GM23338 (cell line): ENCODE measurements at regions not wholly inside any gene's neighbourhood (a gene's known extent, or its start where the extent isn't known, plus 50 kb on each side); places are given as distances from the start of the nearest gene placed in this dataset.

Experiments used
- ATAC-seq: fragments of 200-7000 bp; cut with Tn5 transposase; 3 replicates; pipeline ENCODE4 v1.9.1; 2020
- DNase-seq: peaks from one replicate; pipeline ENCODE4 v3.0.0-alpha.2; 2015; ENCODE audit warnings: low spot score
- H2AFZ ChIP-seq: fragments of 200-600 bp; sonication (generic); 2 replicates; pipeline ENCODE4 v1.8.0; 2016; ENCODE audit warnings: antibody characterized with exemption, mild to moderate bottlenecking, moderate library complexity
- H3F3A ChIP-seq: fragments of 200-600 bp; sonication (generic); replicated peaks from 2 replicates; pipeline ENCODE4 v1.8.0; 2017; ENCODE audit warnings: antibody characterized with exemption, mixed run types, low read depth
- H3K27ac ChIP-seq: fragments of 200-600 bp; sonication (generic); 2 replicates; pipeline ENCODE4 v1.6.1; 2016; ENCODE audit warnings: low read depth
- H3K27me3 ChIP-seq: fragments of 200-600 bp; sonication (generic); 2 replicates; pipeline ENCODE4 v1.8.0; 2016; ENCODE audit warnings: mild to moderate bottlenecking, mixed run types, moderate library complexity; ENCODE audit not compliant: insufficient read depth
- H3K36me3 ChIP-seq: fragments of 200-600 bp; sonication (generic); 2 replicates; pipeline ENCODE4 v1.8.0; 2016; ENCODE audit warnings: mild to moderate bottlenecking; ENCODE audit not compliant: insufficient read depth
- H3K4me1 ChIP-seq: fragments of 200-600 bp; sonication (generic); 2 replicates; pipeline ENCODE4 v1.8.0; 2016; ENCODE audit warnings: mild to moderate bottlenecking, moderate library complexity; ENCODE audit not compliant: insufficient read depth
- H3K4me2 ChIP-seq: fragments of 200-600 bp; sonication (generic); 2 replicates; pipeline ENCODE4 v1.7.1; 2017; ENCODE audit warnings: mixed run types
- H3K4me3 ChIP-seq: fragments of 200-600 bp; sonication (generic); 2 replicates; pipeline ENCODE4 v1.6.1; 2016; ENCODE audit warnings: mixed run types
- H3K79me2 ChIP-seq: fragments of 200-600 bp; sonication (generic); replicated peaks from 2 replicates; pipeline ENCODE4 v1.8.0; 2017; ENCODE audit warnings: mild to moderate bottlenecking; ENCODE audit not compliant: insufficient read depth
- H3K9me2 ChIP-seq: fragments of 200-600 bp; sonication (generic); 2 replicates; pipeline ENCODE4 v1.8.0; 2017; ENCODE audit not compliant: insufficient read depth
- H4K20me1 ChIP-seq: fragments of 200-600 bp; sonication (generic); replicated peaks from 2 replicates; pipeline ENCODE4 v1.8.0; 2017; ENCODE audit warnings: mild to moderate bottlenecking; ENCODE audit not compliant: insufficient read depth
- H3K27ac Mint-ChIP-seq: 2 replicates; pipeline ENCODE4 v1.8.0; 2020; ENCODE audit warnings: inconsistent platforms, mild to moderate bottlenecking, moderate library complexity, mixed read lengths
- H3K27me3 Mint-ChIP-seq: 3 replicates; pipeline ENCODE4 v1.8.0; 2022; ENCODE audit warnings: low read depth, mild to moderate bottlenecking, moderate library complexity, mixed read lengths, inconsistent platforms; ENCODE audit not compliant: insufficient read depth, poor library complexity
- H3K36me3 Mint-ChIP-seq: 3 replicates; pipeline ENCODE4 v1.8.0; 2021; ENCODE audit warnings: low read depth, mild to moderate bottlenecking, inconsistent platforms, moderate library complexity, mixed read lengths
- H3K4me1 Mint-ChIP-seq: 3 replicates; pipeline ENCODE4 v1.8.0; 2020; ENCODE audit warnings: mild to moderate bottlenecking, inconsistent platforms, mixed read lengths
- H3K4me3 Mint-ChIP-seq: 3 replicates; pipeline ENCODE4 v1.8.0; 2021; ENCODE audit warnings: moderate library complexity, mild to moderate bottlenecking, inconsistent platforms, mixed read lengths
- H3K9me3 Mint-ChIP-seq: 3 replicates; pipeline ENCODE4 v1.8.0; 2020; ENCODE audit warnings: moderate library complexity, mild to moderate bottlenecking, inconsistent platforms, mixed read lengths
- CREB1 ChIP-seq: fragments of 250-450 bp; sonication (Bioruptor Pico); IDR thresholded peaks from 2 replicates; pipeline ENCODE4 v1.5.0; 2020; ENCODE audit warnings: low read depth, mild to moderate bottlenecking, moderate library complexity
- EZH2 ChIP-seq: fragments of 200-600 bp; sonication (generic); IDR thresholded peaks from one replicate; pipeline ENCODE4 v1.8.0; 2017; ENCODE audit warnings: antibody characterized with exemption, mild to moderate bottlenecking, low read depth; ENCODE audit not compliant: unreplicated experiment
- EZH2phosphoT487 ChIP-seq: fragments of 200-600 bp; sonication (generic); IDR thresholded peaks from one replicate; pipeline ENCODE4 v1.8.1; 2018; ENCODE audit warnings: antibody characterized with exemption; ENCODE audit not compliant: unreplicated experiment
- JUNB ChIP-seq: IDR thresholded peaks from one replicate; pipeline ENCODE4 v1.6.1; 2016; ENCODE audit warnings: antibody characterized with exemption; ENCODE audit not compliant: unreplicated experiment
- NANOG ChIP-seq: IDR thresholded peaks from 2 replicates; pipeline ENCODE4 v1.6.1; 2016; ENCODE audit warnings: antibody characterized with exemption, borderline replicate concordance
- STAT1 ChIP-seq: IDR thresholded peaks from one replicate; pipeline ENCODE4 v1.6.1; 2016; ENCODE audit warnings: antibody characterized with exemption; ENCODE audit not compliant: unreplicated experiment
- ZNF114 ChIP-seq: fragments of 250-450 bp; sonication (Bioruptor Pico); IDR thresholded peaks from 2 replicates; pipeline ENCODE4 v1.5.0; 2020; ENCODE audit warnings: mild to moderate bottlenecking, moderate library complexity
- TF ChIP-seq, protein P1 (sequence below): IDR thresholded peaks from 2 replicates; pipeline ENCODE4 v1.6.1; 2016; ENCODE audit warnings: antibody characterized with exemption
- TF ChIP-seq, protein P2 (sequence below), 2 experiments: fragments of 200-600 bp in 1 of 2; sonication (generic) in 1 of 2; conservative IDR thresholded peaks; 2 replicates each; pipeline versions ENCODE4 v1.5.1 to v1.6.1; 2016 to 2017; ENCODE audit warnings: antibody characterized with exemption in 2 of 2, low read depth in 2 of 2, mild to moderate bottlenecking in 2 of 2, moderate library complexity in 1 of 2

- H3K9me3 Mint-ChIP-seq = no peaks in the 10 kb centered on the region; the same call in 2 of the 3 replicates
- H3K27me3 Mint-ChIP-seq = no peaks in the 10 kb centered on the region
- peaks cover 3% of the 10 kb centered on the region; the same call in 1 of the 3 replicates for H3K4me1 Mint-ChIP-seq
- no peak for DNase-seq
- H3K27me3 ChIP-seq = no peaks in the 10 kb centered on the region
- H2AFZ ChIP-seq = peak overlapping the region; percentile 6; the same call in 1 of the 2 replicates
- no peaks in the 10 kb centered on the region for H3F3A ChIP-seq
- no peak overlapping the region for H3K27ac Mint-ChIP-seq
- H3K27ac ChIP-seq = no peak overlapping the region
- no peaks in the 10 kb centered on the region for H3K36me3 ChIP-seq
- TF ChIP-seq EZH2 = no peak
- no peak overlapping the region for H3K4me3 ChIP-seq
- H3K4me1 ChIP-seq = no peaks in the 10 kb centered on the region
- H3K4me3 Mint-ChIP-seq = no peak overlapping the region
- no peak for ATAC-seq
- H3K79me2 ChIP-seq = no peaks in the 10 kb centered on the region
- H4K20me1 ChIP-seq = no peaks in the 10 kb centered on the region
- H3K4me2 ChIP-seq = no peak overlapping the region
- no peaks in the 10 kb centered on the region for H3K9me2 ChIP-seq
- H3K36me3 Mint-ChIP-seq = peaks cover 3% of the 10 kb centered on the region; the same call in 2 of the 3 replicates
Observed at GRCh38 chr3:104429727-104430126, 937.0 kb upstream of the ALCAM start.

DNA sequence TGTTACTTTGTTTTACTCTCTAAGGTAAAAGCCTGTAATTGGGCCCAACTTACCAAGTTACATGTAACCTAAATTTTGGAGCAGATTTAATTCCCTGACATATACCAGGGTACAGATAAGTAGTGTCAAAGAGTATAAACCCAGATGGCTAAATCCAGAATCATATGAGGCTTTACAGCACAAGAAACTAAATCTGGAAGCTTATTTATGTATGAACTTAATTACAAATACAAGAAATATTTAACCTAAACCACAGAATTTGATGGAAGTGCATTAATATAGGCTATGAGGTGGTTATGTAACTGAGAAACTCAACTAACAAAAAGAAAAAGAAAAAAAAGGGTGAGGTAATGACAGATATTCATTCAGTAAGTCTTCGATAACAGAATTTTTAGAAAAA is 930.2 kb upstream of the ALCAM start:
- no peak for DNase-seq
- no peak overlapping the region for H3K4me2 ChIP-seq
- H3K27ac Mint-ChIP-seq = no peak overlapping the region
- no peak overlapping the region for H2AFZ ChIP-seq
- no peaks in the 10 kb centered on the region for H3K27me3 ChIP-seq
- H3F3A ChIP-seq = no peaks in the 10 kb centered on the region
- H3K4me3 Mint-ChIP-seq = no peak overlapping the region
- H3K36me3 ChIP-seq = no peaks in the 10 kb centered on the region
- H4K20me1 ChIP-seq = no peaks in the 10 kb centered on the region
- H3K9me3 Mint-ChIP-seq = no peaks in the 10 kb centered on the region; the same call in 1 of the 3 replicates
- H3K4me1 ChIP-seq = peaks cover 25% of the 10 kb centered on the region
- no peaks in the 10 kb centered on the region for H3K9me2 ChIP-seq
- H3K36me3 Mint-ChIP-seq = peaks cover 3% of the 10 kb centered on the region; the same call in 2 of the 3 replicates
- peaks cover 32% of the 10 kb centered on the region for H3K4me1 Mint-ChIP-seq
- H3K79me2 ChIP-seq = no peaks in the 10 kb centered on the region
- no peak for ATAC-seq
- no peak overlapping the region for H3K27ac ChIP-seq
- TF ChIP-seq EZH2phosphoT487 (no peak), JUNB (no peak), NANOG (no peak), STAT1 (no peak), CREB1 (CRISPR knock-in tag) (no peak), ZNF114 (no peak)
- TF ChIP-seq, protein P1, sequence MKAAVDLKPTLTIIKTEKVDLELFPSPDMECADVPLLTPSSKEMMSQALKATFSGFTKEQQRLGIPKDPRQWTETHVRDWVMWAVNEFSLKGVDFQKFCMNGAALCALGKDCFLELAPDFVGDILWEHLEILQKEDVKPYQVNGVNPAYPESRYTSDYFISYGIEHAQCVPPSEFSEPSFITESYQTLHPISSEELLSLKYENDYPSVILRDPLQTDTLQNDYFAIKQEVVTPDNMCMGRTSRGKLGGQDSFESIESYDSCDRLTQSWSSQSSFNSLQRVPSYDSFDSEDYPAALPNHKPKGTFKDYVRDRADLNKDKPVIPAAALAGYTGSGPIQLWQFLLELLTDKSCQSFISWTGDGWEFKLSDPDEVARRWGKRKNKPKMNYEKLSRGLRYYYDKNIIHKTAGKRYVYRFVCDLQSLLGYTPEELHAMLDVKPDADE = no peak
- TF ChIP-seq, protein P2, sequence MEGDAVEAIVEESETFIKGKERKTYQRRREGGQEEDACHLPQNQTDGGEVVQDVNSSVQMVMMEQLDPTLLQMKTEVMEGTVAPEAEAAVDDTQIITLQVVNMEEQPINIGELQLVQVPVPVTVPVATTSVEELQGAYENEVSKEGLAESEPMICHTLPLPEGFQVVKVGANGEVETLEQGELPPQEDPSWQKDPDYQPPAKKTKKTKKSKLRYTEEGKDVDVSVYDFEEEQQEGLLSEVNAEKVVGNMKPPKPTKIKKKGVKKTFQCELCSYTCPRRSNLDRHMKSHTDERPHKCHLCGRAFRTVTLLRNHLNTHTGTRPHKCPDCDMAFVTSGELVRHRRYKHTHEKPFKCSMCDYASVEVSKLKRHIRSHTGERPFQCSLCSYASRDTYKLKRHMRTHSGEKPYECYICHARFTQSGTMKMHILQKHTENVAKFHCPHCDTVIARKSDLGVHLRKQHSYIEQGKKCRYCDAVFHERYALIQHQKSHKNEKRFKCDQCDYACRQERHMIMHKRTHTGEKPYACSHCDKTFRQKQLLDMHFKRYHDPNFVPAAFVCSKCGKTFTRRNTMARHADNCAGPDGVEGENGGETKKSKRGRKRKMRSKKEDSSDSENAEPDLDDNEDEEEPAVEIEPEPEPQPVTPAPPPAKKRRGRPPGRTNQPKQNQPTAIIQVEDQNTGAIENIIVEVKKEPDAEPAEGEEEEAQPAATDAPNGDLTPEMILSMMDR (conservative IDR thresholded peaks at IDR 0.05; ENCODE audit: low read depth in 2 of 2) = no peak
- H3K27me3 Mint-ChIP-seq = no peaks in the 10 kb centered on the region
- H3K4me3 ChIP-seq = no peak overlapping the region
